GM19238 (cell line): ENCODE measurements at regions not wholly inside any gene's neighbourhood (a gene's known extent, or its start where the extent isn't known, plus 50 kb on each side); places are given as distances from the start of the nearest gene placed in this dataset.
"Not testable (repeated sequence)": the region's sequence is repeated elsewhere in the genome, so short reads cannot be mapped to it uniquely, and the experiment has no call there.

Source experiments
- DNase-seq: peaks from one replicate; pipeline ENCODE4 v3.0.0; 2011; ENCODE audit warnings: low spot score; ENCODE audit not compliant: insufficient read length

- no peak for DNase-seq
These were observed 200.5 kb upstream of the CXorf66 start for GRCh38 chrX:140165849-140166248.

DNA sequence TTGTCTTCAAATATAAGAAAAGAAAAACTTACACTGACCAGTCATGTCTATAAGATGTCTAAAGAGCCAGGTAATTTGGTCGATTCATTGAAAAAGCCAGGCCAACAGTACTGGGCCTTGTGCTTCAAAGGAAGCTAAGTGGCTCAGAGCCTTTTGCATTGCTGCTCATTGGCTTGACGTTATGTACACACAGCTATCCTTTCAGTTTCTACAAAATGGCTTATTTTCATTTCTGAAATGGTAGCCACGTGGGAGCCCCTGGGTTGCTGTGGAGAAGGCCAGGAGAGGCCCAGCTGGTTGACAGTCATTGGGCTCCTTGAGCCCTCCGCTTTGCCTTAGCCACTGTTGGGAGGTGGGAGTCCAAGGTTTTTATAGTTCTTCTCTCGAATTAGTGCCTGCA, 199.1 kb upstream of the CXorf66 start:
- DNase-seq: no peak

GRCh38 chrX:140163371-140164159, 198.2 kb upstream of the CXorf66 start:
- DNase-seq: no peak

DNA sequence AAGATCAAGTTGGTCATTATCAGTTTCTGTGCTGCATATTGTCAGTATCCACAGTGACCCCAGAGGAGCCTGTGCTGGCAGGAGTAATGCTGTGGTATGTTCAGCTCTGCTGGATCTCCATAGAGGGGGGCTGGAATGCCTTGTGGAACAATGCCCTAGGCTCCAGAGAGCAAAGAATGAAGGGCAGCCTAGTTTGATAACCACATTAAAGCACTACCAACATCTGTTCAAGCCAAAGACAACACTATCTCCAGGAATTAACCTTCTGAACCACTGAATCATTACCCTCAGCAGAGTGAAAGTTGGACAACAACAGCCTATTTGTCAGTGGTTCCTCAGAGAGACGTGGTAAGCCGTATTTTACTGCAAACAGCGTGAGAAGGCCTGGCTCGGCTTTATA, 192.3 kb upstream of the CXorf66 start:
- DNase-seq: no peak

DNA sequence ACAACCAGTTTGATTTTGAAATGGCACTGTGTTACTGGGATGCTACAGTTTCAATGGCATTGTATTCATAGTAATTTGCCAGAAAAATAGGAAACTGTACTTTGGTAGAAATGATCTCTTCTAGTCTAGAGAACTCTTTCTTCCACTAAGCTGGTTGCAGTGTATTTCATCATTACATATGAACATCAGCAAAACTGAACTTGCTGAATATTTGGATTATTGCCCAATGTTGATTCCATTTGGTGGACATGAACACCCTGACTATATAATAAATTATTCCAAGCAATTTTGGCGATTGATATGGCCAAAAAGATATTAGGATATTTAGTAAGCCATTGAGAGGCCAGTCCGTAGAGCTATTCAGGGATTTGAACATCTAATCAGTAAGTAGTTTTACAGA, 191.8 kb upstream of the CXorf66 start:
- no peak for DNase-seq

DNA sequence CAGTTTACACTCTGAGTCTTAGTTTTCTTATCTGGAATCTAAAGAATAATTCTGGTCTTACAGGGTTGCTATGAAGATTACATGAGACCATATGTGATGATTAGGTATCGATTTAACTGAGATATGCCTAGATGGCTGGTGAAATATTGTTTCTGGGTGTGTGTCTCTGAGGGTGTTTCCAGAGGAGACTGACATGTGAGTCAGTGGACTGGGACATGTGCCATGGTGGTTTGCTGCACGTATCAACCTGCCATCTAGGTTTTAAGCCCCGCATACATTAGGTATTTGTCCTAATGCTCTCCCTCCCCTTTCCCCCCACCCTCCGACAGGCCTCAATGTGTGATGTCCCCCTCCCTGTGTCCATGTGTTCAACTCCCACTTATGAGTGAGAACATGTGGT, 186.0 kb upstream of the CXorf66 start:
- DNase-seq: no peak

- DNase-seq: no peak
These were observed 184.4 kb upstream of the CXorf66 start for GRCh38 chrX:140149761-140150160.

DNA sequence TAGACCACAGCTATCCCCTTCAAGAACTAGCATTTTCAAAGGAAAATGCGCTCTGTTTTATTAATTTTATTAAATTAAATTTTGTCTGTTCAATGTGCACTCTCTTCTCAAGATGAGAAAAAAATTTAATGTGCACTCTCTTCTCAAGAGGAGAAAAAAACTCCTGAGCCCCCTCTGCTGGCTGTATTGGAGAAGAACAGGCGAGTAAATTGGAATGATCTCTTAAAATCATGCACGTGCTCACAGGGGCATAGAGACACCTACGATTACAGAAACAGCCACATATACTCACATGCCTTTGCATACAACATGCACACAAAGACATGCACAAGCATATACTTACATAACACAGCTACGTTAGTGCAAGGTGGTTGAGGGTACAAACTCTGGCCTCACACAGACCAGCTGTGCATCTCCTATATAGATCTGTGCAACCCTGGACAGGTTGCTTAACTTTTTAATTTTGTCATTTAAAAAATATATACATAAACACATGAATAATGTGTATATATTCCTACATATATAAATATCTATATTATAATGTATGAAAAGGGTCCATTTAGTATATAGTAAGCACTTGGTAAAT, 176.2 kb upstream of the CXorf66 start:
- DNase-seq: peak; percentile 6

DNA sequence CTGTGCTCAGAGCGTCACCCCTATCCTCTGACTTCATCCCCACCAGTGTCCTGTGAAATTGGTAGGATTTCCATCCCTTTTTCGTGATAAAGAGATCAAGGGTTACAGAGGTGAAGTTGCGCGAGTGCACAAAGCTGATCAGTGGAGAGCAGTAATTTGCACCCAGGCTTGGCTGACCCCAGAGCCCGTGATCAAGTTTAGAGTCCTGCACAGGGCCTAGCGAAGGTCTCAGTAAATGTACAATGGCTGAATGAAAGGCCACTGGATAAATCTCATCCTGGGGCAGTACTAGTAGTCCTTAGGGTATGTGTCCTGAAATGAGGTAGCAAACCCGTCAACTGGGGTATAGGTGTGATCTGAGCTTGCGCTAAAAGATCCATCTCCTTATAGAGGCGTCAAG, 173.2 kb upstream of the CXorf66 start:
- not testable (repeated sequence) for DNase-seq

DNA sequence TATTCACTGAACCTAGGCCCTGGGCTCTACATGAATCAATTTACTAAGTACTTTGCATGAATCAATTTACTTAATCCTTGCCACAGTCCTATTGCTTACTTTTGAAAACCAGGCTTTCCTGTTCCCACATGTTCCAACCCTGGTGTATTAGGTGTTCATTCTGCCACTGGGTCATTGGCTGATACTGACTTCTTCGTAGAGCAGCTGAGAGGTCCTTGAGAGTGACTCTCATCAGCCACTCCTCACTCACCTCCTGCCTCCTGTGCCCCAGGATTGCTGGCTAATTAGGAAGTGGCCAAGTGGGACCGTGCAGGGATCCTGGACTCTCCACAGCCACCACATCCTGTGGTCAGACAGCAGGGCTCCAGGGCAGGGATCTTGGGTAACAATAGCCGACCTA, 172.7 kb upstream of the CXorf66 start:
- DNase-seq: not testable (repeated sequence)

GRCh38 chrX:140132937-140133336, 167.6 kb upstream of the CXorf66 start:
- no peak for DNase-seq

- DNase-seq: no peak
These were observed 158.1 kb upstream of the CXorf66 start for GRCh38 chrX:140123446-140123845.

GRCh38 chrX:140114059-140114458, 148.7 kb upstream of the CXorf66 start:
- DNase-seq: not testable (repeated sequence)

DNA sequence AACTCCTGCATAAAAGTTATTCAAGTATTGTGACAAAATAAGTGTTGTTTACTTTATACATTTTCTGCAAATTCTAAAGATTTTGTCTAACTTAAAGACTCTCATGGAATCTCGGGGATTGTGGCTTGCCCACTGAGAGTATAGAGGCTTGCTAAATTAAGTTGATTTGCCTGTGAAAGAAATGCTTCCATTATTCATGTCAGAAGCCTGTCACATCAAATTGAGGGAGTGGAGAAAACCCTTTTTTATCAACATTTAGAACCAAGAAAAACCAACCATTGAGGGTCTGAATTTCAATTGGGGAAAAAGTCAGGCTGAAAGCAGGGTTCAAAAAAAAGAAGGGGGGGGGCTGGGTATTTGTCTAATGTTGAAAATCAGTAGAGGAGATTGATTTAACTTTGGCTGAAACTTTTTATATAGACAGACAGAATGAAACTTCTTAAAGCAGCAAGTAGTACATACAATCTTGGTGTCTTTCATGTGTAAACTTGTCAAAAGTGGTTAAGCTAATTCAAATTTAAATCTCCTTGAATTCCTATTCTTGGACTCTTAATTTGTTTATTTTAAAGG, 144.8 kb upstream of the CXorf66 start:
- DNase-seq: no peak

GRCh38 chrX:140104760-140105159, 139.4 kb upstream of the CXorf66 start:
- DNase-seq: no peak

DNA sequence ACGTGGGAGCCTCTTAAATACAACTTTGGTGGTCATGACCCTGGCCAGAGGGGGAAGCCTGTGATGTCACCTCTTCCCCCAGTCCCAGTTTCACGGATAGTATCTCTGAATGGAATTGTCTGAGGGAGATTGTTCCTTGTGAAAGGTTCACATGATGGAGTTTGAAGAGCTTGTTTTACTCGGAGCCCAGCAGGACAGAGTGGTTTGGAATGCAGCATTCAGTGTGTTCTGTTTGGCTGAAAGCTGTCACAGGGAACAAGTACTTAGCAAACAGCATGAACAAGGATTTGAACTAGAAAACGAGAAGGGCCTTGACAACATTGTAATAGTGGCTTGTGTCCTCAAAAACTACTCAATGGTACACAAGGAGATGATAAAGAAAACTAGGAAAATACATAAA, 133.9 kb upstream of the CXorf66 start:
- DNase-seq: no peak

- no peak for DNase-seq
These were observed 126.8 kb upstream of the CXorf66 start for GRCh38 chrX:140092121-140092520.

- DNase-seq: peak; percentile 3
These were observed 126.0 kb upstream of the CXorf66 start for GRCh38 chrX:140091125-140091886.

- no peak for DNase-seq
These were observed 125.4 kb upstream of the CXorf66 start for GRCh38 chrX:140090800-140091124.

GRCh38 chrX:140088438-140088837, 123.1 kb upstream of the CXorf66 start:
- DNase-seq: no peak

DNA sequence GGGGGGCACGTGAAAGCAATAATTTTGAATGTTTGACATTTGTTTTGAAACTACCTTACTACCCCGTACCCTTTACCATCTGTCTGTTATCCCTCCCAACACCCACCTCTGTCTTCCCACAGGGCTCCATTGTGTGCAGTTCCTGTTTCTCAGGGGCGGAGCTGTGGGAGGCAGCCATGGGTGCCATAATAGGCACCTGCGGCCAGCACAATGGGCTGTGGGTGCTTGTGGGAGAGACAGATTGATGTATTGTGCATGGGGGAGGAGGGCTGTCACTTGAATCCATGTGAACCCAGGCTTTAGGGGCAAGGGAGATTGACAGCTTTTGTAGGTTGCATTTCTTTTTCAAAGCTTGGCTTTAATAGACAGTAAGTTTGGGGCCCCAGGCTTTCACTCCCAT, 122.6 kb upstream of the CXorf66 start:
- DNase-seq: no peak

GRCh38 chrX:140086691-140087090, 121.4 kb upstream of the CXorf66 start:
- no peak for DNase-seq
